GM12872 (cell line): ENCODE measurements at regions not wholly inside any gene's neighbourhood (a gene's known extent, or its start where the extent isn't known, plus 50 kb on each side); places are given as distances from the start of the nearest gene placed in this dataset.

Experiments used
- TF ChIP-seq, protein P1 (sequence below): IDR thresholded peaks from 3 replicates; pipeline ENCODE4 v1.5.1; 2011; ENCODE audit warnings: low read depth, mild to moderate bottlenecking, low read length, moderate library complexity; ENCODE audit not compliant: insufficient read depth

DNA sequence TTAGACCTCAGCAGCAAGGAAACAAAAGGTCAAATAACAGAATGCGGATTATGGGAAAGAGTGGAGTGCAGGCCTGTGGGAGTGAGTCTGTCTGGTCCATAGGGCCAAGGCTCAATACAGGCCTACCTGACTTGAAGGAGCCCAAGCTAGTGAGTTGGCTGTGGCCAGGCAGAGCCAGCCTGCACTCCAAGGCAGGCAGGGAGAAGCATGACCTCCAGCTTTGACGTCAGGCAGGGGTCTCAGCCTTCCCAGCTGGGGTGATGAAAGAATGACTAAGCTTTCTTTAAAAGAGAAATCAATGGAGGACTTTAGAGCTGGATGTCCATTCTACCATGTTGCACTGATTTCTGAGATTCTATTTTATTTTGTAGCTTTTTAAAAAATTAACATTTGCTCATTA, 62.8 kb downstream of the RHOU start:
- TF ChIP-seq, protein P1, sequence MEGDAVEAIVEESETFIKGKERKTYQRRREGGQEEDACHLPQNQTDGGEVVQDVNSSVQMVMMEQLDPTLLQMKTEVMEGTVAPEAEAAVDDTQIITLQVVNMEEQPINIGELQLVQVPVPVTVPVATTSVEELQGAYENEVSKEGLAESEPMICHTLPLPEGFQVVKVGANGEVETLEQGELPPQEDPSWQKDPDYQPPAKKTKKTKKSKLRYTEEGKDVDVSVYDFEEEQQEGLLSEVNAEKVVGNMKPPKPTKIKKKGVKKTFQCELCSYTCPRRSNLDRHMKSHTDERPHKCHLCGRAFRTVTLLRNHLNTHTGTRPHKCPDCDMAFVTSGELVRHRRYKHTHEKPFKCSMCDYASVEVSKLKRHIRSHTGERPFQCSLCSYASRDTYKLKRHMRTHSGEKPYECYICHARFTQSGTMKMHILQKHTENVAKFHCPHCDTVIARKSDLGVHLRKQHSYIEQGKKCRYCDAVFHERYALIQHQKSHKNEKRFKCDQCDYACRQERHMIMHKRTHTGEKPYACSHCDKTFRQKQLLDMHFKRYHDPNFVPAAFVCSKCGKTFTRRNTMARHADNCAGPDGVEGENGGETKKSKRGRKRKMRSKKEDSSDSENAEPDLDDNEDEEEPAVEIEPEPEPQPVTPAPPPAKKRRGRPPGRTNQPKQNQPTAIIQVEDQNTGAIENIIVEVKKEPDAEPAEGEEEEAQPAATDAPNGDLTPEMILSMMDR = no peak

DNA sequence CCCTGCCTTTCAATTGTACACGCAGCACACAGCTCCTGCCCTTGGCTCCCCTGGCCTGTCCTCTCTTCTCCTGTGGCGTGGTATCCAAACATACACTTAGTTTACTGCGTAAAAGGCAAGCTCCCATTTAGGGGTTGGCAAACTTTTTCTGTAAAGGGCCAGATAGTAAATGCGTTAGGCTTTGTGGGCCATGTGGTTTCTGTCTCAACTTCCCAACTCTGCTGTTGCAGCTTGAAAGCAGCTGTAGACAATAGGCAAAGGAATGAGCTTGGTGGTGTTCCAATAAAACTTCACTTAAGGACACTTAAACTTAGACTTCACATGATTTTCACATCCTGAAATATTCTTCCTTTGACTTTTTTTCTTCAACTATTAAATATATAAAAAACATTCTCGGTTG, 63.3 kb downstream of the RHOU start:
- TF ChIP-seq, protein P1 = no peak

DNA sequence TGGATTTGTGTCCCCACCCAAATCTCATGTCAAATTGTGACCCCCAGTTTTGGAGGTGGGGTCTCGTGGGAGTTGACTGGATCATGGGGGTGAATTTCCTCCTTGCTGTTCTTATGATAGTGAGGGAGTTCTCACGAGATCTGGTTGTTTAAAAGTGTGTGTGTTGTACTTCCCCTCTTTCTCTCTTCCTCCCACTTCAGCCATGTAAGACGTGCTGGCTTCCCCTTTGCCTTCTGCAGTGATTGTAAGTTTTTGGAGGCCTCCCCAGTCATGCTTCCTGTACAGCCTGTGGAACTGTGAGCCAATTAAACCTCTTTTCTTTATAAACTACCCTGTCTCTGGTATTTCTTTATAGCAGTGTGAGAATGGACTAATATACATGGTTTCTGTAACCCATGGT, 64.6 kb downstream of the RHOU start:
- TF ChIP-seq, protein P1 = no peak

DNA sequence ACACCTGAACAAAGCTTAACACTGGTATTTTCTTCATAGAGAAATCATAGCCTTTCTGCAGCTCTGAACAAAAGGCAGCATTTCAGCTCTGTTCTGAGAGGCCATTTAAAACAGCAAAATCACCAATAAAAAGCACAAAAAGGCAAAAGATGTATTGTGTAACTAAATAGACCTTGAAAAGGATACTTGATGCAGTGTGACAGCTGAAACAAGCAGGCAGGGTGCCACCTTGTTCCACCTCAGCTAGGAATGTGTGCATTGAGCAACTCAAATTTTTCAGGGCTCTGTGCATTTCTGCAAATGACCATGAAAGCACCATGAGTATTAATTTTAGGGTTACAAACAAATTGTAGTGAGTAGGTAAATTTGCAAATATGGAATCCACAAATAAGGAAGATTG, 65.8 kb downstream of the RHOU start:
- TF ChIP-seq, protein P1 = no peak

DNA sequence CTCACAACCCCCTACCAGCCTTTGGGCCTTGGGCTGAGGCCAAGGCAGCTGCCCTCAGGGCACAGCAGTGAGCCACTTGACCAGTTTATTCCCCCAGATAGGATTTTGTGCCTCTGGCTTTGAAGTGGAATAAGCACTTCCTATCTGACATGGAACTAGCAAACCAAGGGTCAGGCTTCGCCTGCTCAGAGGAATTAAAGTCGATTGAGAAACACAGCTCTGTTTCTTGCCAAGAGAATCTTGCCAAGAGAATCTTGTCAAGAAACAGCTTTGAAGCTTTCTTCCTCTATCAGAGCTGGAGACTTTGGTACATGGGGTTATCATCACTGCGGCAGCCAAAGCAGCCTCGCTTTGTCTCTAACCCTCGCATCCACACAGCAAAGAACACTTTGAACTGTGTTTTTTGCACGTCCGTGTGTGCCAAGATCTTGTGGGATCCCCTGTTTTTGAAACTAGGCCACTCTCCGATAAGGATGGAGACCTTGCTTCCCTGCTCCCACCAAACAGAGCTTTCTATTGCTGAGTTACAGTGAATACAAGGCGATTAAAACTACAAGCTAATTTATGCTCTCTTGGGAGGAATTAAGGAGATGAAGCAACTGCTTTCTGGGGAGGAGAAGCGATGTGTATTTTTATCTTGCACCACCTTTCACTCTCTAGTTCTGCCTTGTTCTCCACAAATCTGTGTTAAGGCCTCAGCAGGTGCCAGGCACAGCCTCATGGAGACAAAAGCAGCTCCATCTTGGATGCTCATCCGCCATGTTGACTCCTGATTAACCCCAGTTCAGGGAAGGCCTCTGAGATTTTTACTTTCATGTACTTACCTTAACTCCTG, 67.3 kb downstream of the RHOU start:
- TF ChIP-seq, protein P1 = no peak

DNA sequence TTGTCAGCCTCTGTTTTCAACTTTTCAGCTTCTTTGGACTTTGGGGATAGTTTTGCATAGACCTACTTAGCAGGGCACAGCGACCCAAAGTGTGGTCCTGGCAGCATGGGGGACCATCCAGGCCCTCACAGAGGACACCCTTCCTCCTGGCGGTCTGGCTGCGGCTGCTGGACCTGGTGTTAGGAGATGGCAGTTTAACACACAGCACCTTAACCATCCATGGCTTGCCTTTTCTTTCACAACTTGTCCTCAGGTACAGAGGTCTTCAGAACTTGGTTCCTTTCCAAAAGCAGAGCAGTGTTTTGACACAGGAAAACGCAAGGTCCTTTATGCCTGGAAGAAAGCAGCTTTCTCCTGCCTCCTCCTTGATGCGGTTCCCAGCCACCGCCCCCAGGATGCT, 68.1 kb downstream of the RHOU start:
- TF ChIP-seq, protein P1 = no peak

DNA sequence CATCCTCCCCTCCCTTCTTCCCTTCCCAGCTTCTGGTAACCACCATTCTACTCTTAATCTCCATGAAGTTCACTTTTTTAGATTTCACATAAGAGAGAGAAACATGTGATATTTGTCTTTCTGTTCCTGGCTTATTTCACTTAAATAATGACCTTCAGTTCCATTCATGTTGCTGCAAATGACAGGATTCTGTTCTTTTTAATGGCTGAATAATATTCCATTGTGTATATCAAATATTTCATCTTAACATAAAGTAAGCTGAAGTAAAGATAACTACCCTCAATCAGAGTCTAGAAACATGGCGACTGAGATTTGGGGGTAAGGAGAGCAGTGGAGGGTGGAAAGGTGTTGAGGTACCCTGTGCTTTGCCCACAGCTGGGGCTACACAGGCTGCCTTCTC, 68.9 kb downstream of the RHOU start:
- TF ChIP-seq, protein P1 = no peak
